ENCODE measurements at regions not wholly inside any gene's neighbourhood (a gene's known extent, or its start where the extent isn't known, plus 50 kb on each side); places are given as distances from the start of the nearest gene placed in this dataset.

DNA sequence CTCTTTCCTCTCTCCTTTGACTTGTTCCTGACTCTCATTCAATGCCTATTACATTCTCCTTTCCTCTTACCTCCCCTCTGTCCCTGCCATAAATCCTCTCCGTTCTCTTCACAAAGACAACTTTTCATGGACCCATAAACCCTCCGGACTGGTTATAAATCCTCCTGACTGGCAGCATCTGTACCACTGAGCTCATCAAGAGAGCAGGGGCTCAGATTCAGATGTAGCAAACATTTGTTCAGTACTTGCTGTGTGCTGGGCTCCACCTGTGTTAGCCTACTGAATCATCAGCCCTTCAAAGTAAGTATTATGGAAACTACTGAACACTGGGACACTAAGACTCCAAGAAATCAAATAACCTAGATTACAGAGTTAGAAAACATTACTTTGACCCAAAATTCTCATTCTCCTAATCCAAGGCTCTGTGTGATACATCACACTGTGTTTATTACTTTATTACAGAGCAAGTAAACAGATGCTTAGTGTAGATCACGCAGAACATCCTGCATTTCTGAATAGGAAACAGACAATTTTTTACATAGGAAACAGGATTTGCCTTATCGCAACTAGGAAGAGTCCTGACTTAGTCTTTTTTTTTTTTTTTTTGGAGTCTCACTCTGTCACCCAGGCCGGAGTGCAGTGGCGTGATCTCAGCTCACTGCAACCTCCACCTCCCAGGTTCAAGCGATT is 108.6 kb upstream of the PDE1C start:
- H3K4me3 ChIP-seq (ENCODE audit: low read depth, low read length): no peak overlapping the region
- H3K36me3 ChIP-seq (ENCODE audit: control insufficient read depth, insufficient read depth, low read length): no peaks in the 10 kb centered on the region
- no peaks in the 10 kb centered on the region for H3K27me3 ChIP-seq (ENCODE audit: control insufficient read depth, insufficient read depth, low read length)
- peaks cover 4% of the 10 kb centered on the region; the same call in 1 of the 2 replicates for H3K4me1 ChIP-seq (ENCODE audit: control insufficient read depth, insufficient read depth, low read length)
- H3K9ac ChIP-seq (ENCODE audit: low read length): no peak overlapping the region
- H3K9me3 ChIP-seq (ENCODE audit: control insufficient read depth, insufficient read depth, low read depth, low read length): no peaks in the 10 kb centered on the region
- H3K27ac ChIP-seq (ENCODE audit: low read depth, low read length): no peak overlapping the region

DNA sequence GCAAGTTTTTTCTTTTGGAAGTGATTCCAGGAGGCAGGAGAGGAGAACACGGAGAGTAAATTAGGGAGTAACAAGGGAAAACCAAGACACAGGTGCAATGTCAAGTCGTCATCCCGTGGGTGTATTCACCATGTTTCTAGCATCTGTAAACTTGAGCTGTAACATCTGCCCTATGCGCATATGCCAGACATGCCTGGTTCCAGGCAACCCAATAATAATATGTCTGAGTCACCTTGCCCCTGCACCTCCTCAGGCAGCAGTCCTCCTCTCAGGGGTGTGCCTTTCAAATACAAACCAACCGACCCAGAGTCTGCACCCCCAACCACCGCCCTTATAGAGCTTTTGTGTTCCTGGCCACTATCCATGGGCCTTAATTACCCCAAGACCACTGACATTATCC is 107.0 kb upstream of the PDE1C start:
- Histone ChIP-seq H3K4me1 (ENCODE audit: control insufficient read depth, insufficient read depth, low read length) (peaks cover 4% of the 10 kb centered on the region; the same call in 1 of the 2 replicates), H3K4me3 (ENCODE audit: low read depth, low read length) (no peak overlapping the region), H3K27ac (ENCODE audit: low read depth, low read length) (no peak overlapping the region), H3K36me3 (ENCODE audit: control insufficient read depth, insufficient read depth, low read length) (no peaks in the 10 kb centered on the region), H3K9me3 (ENCODE audit: control insufficient read depth, insufficient read depth, low read depth, low read length) (no peaks in the 10 kb centered on the region), H3K9ac (ENCODE audit: low read length) (no peak overlapping the region), H3K27me3 (ENCODE audit: control insufficient read depth, insufficient read depth, low read length) (no peaks in the 10 kb centered on the region)

DNA sequence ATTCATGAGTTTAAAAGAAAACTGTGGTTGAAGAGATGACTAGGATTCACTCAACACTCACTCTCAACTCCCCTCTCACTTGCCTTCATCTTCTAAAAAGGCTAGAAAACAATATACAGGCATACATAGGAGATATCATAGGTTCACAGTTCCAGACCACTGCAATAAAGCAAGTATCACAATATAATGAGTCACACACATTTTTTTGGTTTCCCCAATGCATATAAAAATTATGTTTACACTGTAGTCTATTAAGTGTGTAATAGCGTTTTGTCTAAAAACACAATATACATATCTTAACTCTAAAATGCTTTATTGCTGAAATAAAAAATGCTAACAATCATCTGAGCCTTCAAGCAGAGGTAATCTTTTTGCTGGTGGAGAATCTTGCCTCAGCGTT is 104.9 kb upstream of the PDE1C start:
- Histone ChIP-seq H3K4me3 (ENCODE audit: low read depth, low read length) (no peak overlapping the region), H3K9me3 (ENCODE audit: control insufficient read depth, insufficient read depth, low read depth, low read length) (no peaks in the 10 kb centered on the region), H3K9ac (ENCODE audit: low read length) (no peak overlapping the region), H3K27ac (ENCODE audit: low read depth, low read length) (no peak overlapping the region), H3K36me3 (ENCODE audit: control insufficient read depth, insufficient read depth, low read length) (no peaks in the 10 kb centered on the region), H3K4me1 (ENCODE audit: control insufficient read depth, insufficient read depth, low read length) (peaks cover 4% of the 10 kb centered on the region; the same call in 1 of the 2 replicates), H3K27me3 (ENCODE audit: control insufficient read depth, insufficient read depth, low read length) (no peaks in the 10 kb centered on the region)

DNA sequence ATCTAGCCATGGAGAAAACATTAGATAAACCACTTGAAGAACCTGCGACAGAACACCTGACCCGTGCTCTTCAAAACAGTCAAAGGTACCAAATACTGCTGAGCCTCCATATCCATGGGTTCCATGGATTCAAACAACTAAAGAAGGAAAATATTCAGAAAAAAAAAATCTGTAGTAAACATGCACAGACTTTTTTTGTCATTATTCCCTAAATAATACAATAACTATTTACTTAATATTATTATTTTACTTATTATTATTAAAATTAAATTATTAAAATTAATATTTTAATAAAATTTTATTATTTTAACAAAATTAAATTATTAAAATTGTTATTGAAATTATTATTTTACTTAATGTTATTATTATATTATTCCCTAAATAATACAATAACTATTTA is 101.0 kb upstream of the PDE1C start:
- H3K4me1 ChIP-seq (ENCODE audit: control insufficient read depth, insufficient read depth, low read length): no peaks in the 10 kb centered on the region
- no peaks in the 10 kb centered on the region for H3K36me3 ChIP-seq (ENCODE audit: control insufficient read depth, insufficient read depth, low read length)
- H3K4me3 ChIP-seq (ENCODE audit: low read depth, low read length): no peak overlapping the region
- no peak overlapping the region for H3K9ac ChIP-seq (ENCODE audit: low read length)
- H3K27ac ChIP-seq (ENCODE audit: low read depth, low read length): no peak overlapping the region
- no peaks in the 10 kb centered on the region for H3K9me3 ChIP-seq (ENCODE audit: control insufficient read depth, insufficient read depth, low read depth, low read length)
- H3K27me3 ChIP-seq (ENCODE audit: control insufficient read depth, insufficient read depth, low read length): no peaks in the 10 kb centered on the region

DNA sequence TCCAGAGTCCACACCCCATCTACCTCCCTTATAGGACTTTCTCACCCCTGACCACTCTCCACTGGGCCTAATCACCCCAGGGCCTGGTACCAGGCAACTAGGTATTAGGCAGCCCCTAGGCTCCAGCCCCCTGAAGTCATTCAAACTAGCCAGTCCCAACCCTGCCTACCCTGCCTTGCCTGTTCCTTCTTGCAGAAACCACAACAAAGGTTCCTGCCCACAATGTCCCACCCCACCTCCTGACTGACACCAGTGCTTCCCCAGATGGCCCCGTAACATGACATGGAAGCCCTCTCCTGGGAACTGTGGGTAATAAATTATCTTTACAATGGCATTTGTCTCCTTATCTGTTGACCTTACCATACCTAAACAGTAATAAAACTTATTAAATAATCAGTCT is 100.6 kb upstream of the PDE1C start:
- Histone ChIP-seq H3K27me3 (ENCODE audit: control insufficient read depth, insufficient read depth, low read length) (no peaks in the 10 kb centered on the region), H3K27ac (ENCODE audit: low read depth, low read length) (no peak overlapping the region), H3K4me1 (ENCODE audit: control insufficient read depth, insufficient read depth, low read length) (no peaks in the 10 kb centered on the region), H3K9ac (ENCODE audit: low read length) (no peak overlapping the region), H3K36me3 (ENCODE audit: control insufficient read depth, insufficient read depth, low read length) (no peaks in the 10 kb centered on the region), H3K9me3 (ENCODE audit: control insufficient read depth, insufficient read depth, low read depth, low read length) (no peaks in the 10 kb centered on the region), H3K4me3 (ENCODE audit: low read depth, low read length) (no peak overlapping the region)

DNA sequence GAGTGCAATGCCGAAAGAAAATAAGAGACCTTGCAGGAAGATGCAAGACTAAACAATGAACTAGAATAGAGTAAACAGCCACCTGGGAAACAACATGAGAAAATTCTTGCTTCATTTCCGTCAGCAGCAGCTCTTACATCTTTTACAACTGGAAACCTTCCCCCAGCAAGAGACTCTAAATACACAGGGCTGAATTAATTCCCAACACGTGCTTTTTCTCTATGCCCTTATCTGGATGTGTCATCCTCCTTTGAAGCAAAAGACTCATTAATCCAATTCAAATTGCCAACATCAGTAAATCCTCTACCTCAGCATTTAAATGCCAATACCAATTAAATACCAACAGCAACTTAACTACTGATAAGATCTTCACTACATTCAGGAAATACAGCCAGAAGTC is 99.0 kb upstream of the PDE1C start:
- Histone ChIP-seq H3K36me3 (ENCODE audit: control insufficient read depth, insufficient read depth, low read length) (no peaks in the 10 kb centered on the region), H3K4me1 (ENCODE audit: control insufficient read depth, insufficient read depth, low read length) (no peaks in the 10 kb centered on the region)

DNA sequence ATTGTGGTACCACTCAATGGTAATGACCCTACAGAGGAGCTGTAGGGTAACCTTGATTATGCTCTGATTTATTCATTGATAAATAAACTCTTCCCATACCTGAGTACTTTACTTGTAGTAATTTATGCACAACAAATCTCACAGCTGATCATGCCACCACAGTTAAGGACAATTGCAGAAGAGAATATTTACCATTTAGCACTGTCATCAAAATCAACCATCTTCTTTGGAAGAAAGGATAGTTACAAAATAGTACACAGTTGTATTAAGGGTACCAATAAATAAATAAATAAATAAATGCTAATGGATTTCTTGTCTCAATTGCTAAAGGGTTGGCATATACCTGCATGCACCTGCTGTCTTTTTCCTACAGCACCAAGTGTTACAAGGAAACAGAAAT is 97.6 kb upstream of the PDE1C start:
- H3K4me1 ChIP-seq (ENCODE audit: control insufficient read depth, insufficient read depth, low read length): peaks cover 8% of the 10 kb centered on the region; the same call in 1 of the 2 replicates
- no peaks in the 10 kb centered on the region for H3K9me3 ChIP-seq (ENCODE audit: control insufficient read depth, insufficient read depth, low read depth, low read length)
- H3K27me3 ChIP-seq (ENCODE audit: control insufficient read depth, insufficient read depth, low read length): no peaks in the 10 kb centered on the region
- H3K4me3 ChIP-seq (ENCODE audit: low read depth, low read length): no peak overlapping the region
- no peaks in the 10 kb centered on the region for H3K36me3 ChIP-seq (ENCODE audit: control insufficient read depth, insufficient read depth, low read length)
- H3K27ac ChIP-seq (ENCODE audit: low read depth, low read length): no peak overlapping the region
- H3K9ac ChIP-seq (ENCODE audit: low read length): no peak overlapping the region

More for the DNA sequence above, 99.0 kb upstream of the PDE1C start:
- Histone ChIP-seq H3K9me3 (ENCODE audit: control insufficient read depth, insufficient read depth, low read depth, low read length) (no peaks in the 10 kb centered on the region), H3K27ac (ENCODE audit: low read depth, low read length) (no peak overlapping the region), H3K4me3 (ENCODE audit: low read depth, low read length) (no peak overlapping the region), H3K9ac (ENCODE audit: low read length) (no peak overlapping the region), H3K27me3 (ENCODE audit: control insufficient read depth, insufficient read depth, low read length) (no peaks in the 10 kb centered on the region)

DNA sequence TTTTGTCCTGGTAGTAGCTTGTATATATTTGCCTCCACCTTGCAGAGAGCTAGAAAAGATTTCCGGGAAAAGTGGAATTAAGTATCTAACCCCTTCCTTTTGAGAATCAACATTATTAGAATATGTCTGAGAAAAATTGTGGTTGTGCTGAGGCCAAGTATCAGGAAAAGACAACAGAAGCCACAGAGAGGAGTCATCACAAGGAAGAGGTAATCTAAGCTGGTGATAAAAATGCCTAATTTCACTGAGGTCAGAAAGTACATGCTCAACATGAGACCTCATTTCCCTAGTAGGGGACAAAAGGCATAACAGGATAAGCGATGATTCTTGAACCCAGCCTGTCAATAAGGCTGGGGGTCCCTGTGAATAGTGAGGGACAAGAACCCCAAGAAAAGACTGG is 97.0 kb upstream of the PDE1C start:
- peaks cover 8% of the 10 kb centered on the region; the same call in 1 of the 2 replicates for H3K4me1 ChIP-seq (ENCODE audit: control insufficient read depth, insufficient read depth, low read length)

DNA sequence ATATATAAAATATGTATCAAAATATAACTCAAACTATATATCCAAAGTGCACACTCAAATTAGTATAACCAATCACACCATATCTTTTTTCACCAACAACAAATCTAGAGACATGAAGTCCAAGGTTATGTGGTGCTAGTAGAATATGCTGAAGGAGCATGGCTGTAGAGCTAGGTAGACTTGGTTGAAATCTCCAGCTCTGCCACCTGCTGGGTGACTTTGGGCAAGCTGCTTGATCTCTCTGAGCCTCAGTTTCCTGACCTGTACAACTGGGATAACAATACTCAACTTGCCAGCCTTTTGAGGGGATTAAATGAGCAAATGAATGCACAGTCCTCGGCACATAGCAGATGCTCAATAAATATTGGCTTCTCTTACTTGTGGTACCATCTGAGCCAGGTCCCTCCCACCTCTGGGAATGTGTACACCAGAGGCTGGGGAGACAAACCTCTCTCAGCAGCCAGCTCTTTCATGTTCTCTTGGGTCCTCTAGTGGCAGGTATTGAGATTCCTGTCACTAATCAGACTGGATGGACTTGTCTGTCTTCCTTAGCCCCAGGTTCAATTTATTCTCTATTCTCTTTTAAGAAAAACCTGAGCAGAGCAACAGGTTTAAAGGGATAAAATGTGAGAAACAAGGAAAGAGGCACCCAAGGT is 94.3 kb upstream of the PDE1C start:
- Histone ChIP-seq H3K27ac (ENCODE audit: low read depth, low read length) (no peak overlapping the region), H3K4me3 (ENCODE audit: low read depth, low read length) (no peak overlapping the region), H3K27me3 (ENCODE audit: control insufficient read depth, insufficient read depth, low read length) (no peaks in the 10 kb centered on the region), H3K4me1 (ENCODE audit: control insufficient read depth, insufficient read depth, low read length) (peaks cover 8% of the 10 kb centered on the region; the same call in 1 of the 2 replicates), H3K9me3 (ENCODE audit: control insufficient read depth, insufficient read depth, low read depth, low read length) (no peaks in the 10 kb centered on the region), H3K36me3 (ENCODE audit: control insufficient read depth, insufficient read depth, low read length) (no peaks in the 10 kb centered on the region), H3K9ac (ENCODE audit: low read length) (no peak overlapping the region)

More for the DNA sequence above, 97.0 kb upstream of the PDE1C start:
- Histone ChIP-seq H3K9ac (ENCODE audit: low read length) (no peak overlapping the region), H3K9me3 (ENCODE audit: control insufficient read depth, insufficient read depth, low read depth, low read length) (no peaks in the 10 kb centered on the region), H3K36me3 (ENCODE audit: control insufficient read depth, insufficient read depth, low read length) (no peaks in the 10 kb centered on the region), H3K27ac (ENCODE audit: low read depth, low read length) (no peak overlapping the region), H3K4me3 (ENCODE audit: low read depth, low read length) (no peak overlapping the region), H3K27me3 (ENCODE audit: control insufficient read depth, insufficient read depth, low read length) (no peaks in the 10 kb centered on the region)

DNA sequence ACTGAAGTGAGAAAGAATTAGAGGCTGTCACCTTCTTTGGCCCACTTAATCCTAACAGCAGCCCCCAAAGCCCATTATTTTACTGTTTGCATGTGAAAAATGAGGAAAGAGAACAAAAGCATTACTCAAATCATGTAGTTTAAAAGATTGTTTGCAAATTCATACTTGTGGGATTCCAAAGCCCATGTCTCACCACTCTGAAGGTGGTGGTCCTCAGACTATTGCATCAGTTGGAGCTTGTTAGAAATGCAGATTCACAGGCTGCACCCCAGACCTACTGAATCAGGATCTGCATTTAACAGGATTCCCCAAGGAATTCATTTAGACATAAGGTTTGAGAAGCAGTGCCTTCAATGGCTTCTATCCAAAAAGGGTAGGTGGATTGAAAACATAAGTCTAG is 93.7 kb upstream of the PDE1C start:
- no peaks in the 10 kb centered on the region for H3K9me3 ChIP-seq (ENCODE audit: control insufficient read depth, insufficient read depth, low read depth, low read length)
- H3K27ac ChIP-seq (ENCODE audit: low read depth, low read length): no peak overlapping the region
- no peak overlapping the region for H3K9ac ChIP-seq (ENCODE audit: low read length)
- H3K27me3 ChIP-seq (ENCODE audit: control insufficient read depth, insufficient read depth, low read length): no peaks in the 10 kb centered on the region
- H3K4me1 ChIP-seq (ENCODE audit: control insufficient read depth, insufficient read depth, low read length): peaks cover 8% of the 10 kb centered on the region; the same call in 1 of the 2 replicates
- no peak overlapping the region for H3K4me3 ChIP-seq (ENCODE audit: low read depth, low read length)
- no peaks in the 10 kb centered on the region for H3K36me3 ChIP-seq (ENCODE audit: control insufficient read depth, insufficient read depth, low read length)

DNA sequence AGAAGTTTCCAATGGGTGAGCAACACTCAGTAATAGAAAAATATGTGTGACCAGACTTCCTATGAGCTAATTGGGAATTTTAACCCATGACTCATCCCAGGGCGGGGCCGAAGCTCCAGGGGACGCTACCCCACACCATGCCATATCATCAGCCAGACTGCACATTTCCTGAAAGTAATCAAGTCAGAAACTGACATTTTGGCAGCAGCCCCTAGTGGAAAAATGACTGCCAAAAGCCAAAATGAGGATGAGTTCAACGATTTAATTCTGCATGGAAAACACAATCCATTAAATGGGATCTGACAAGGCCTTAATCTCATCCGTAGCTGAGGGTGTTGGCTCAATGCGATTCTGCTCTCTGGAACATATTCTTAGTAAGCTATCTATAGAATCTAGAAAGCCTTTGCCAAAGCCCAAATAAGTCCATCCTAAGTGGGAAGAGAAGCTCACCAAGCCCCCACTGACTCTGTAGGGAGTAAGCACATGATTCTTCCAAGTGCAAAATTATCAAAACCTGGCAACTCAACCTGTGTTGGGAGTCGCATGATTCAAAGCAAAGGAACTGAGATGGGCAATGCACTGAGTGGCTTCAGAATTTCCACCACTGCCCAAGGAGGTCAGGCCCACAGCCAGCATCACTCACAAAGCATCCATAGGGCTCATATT is 93.1 kb upstream of the PDE1C start:
- Histone ChIP-seq H3K27ac (ENCODE audit: low read depth, low read length) (no peak overlapping the region), H3K4me3 (ENCODE audit: low read depth, low read length) (no peak overlapping the region), H3K9me3 (ENCODE audit: control insufficient read depth, insufficient read depth, low read depth, low read length) (no peaks in the 10 kb centered on the region), H3K9ac (ENCODE audit: low read length) (no peak overlapping the region), H3K36me3 (ENCODE audit: control insufficient read depth, insufficient read depth, low read length) (no peaks in the 10 kb centered on the region), H3K27me3 (ENCODE audit: control insufficient read depth, insufficient read depth, low read length) (no peaks in the 10 kb centered on the region), H3K4me1 (ENCODE audit: control insufficient read depth, insufficient read depth, low read length) (peaks cover 8% of the 10 kb centered on the region; the same call in 1 of the 2 replicates)

Measured in HUES6 (cell line).